HEK293T (cell line): ENCODE measurements at regions not wholly inside any gene's neighbourhood (a gene's known extent, or its start where the extent isn't known, plus 50 kb on each side); places are given as distances from the start of the nearest gene placed in this dataset.

Source experiments
- CTBP1 ChIP-seq: fragments of 450-650 bp; IDR thresholded peaks from 2 replicates; pipeline ENCODE4 v1.6.1; 2016; ENCODE audit warnings: borderline replicate concordance
- FOXM1 ChIP-seq: fragments of 450-650 bp; IDR thresholded peaks from 2 replicates; pipeline ENCODE4 v1.6.1; 2017; ENCODE audit warnings: mild to moderate bottlenecking, borderline replicate concordance
- HDGF ChIP-seq: fragments of 450-650 bp; IDR thresholded peaks from 2 replicates; pipeline ENCODE4 v1.6.1; 2017; ENCODE audit warnings: antibody characterized with exemption, borderline replicate concordance
- NFRKB ChIP-seq: fragments of 450-650 bp; IDR thresholded peaks from 2 replicates; pipeline ENCODE4 v1.6.1; 2016; ENCODE audit warnings: mild to moderate bottlenecking, moderate library complexity
- SP1 ChIP-seq: fragments of 450-650 bp; IDR thresholded peaks from 2 replicates; pipeline ENCODE4 v1.6.1; 2017

GRCh38 chr1:200483491-200484143 is 73.8 kb upstream of the ZNF281 start:
- TF ChIP-seq NFRKB = no peak
- no peak for TF ChIP-seq HDGF
- no peak for TF ChIP-seq CTBP1
- no peak for TF ChIP-seq FOXM1
- no peak for TF ChIP-seq SP1
